WTC11 (cell line): ENCODE measurements at regions not wholly inside any gene's neighbourhood (a gene's known extent, or its start where the extent isn't known, plus 50 kb on each side); places are given as distances from the start of the nearest gene placed in this dataset.

ENCODE experiments used
- ATAC-seq: fragments of 200-7000 bp; cut with Tn5 transposase; 2 replicates; pipeline ENCODE4 v1.10.0; 2021; ENCODE audit warnings: mild to moderate bottlenecking, moderate library complexity
- CTCF ChIA-PET: fragments of 300-600 bp; sonication (Branson Sonifier 250); formaldehyde crosslinking; loops from one replicate; lab custom pipeline; 2021; ENCODE audit warnings: antibody characterized with exemption; lab: Charles Lee
- POLR2A ChIA-PET: fragments of 350-600 bp; sonication (Branson Sonifier 250); formaldehyde crosslinking; loops from one replicate; lab custom pipeline; 2021; ENCODE audit warnings: antibody characterized with exemption; lab: Charles Lee
- DNase-seq: peaks from one replicate; pipeline ENCODE4 v3.0.0; 2021; ENCODE audit warnings: low spot score
- H3K27ac Mint-ChIP-seq: 2 replicates; pipeline ENCODE4 v1.8.0; 2021; ENCODE audit warnings: mixed read lengths
- H3K27me3 Mint-ChIP-seq: 2 replicates; pipeline ENCODE4 v1.8.0; 2021; ENCODE audit warnings: low read depth, mild to moderate bottlenecking, moderate library complexity, mixed read lengths
- H3K36me3 Mint-ChIP-seq: 2 replicates; pipeline ENCODE4 v1.8.0; 2021; ENCODE audit warnings: mixed read lengths
- H3K4me1 Mint-ChIP-seq: 2 replicates; pipeline ENCODE4 v1.8.0; 2022; ENCODE audit warnings: mixed read lengths
- H3K4me3 Mint-ChIP-seq: 2 replicates; pipeline ENCODE4 v1.8.0; 2021; ENCODE audit warnings: mild to moderate bottlenecking, moderate library complexity, mixed read lengths
- H3K9me3 Mint-ChIP-seq: 2 replicates; pipeline ENCODE4 v1.8.0; 2021; ENCODE audit warnings: mixed read lengths
- ATF1 ChIP-seq: sonication (generic); formaldehyde crosslinking; IDR thresholded peaks from 2 replicates; pipeline ENCODE4 v1.8.1; 2023; ENCODE audit warnings: mild to moderate bottlenecking, moderate library complexity, missing genetic modification reagents
- ATF2 ChIP-seq: sonication (generic); formaldehyde crosslinking; IDR thresholded peaks from 2 replicates; pipeline ENCODE4 v1.8.1; 2022; ENCODE audit warnings: low read depth, missing genetic modification reagents, borderline replicate concordance
- ATF3 ChIP-seq: sonication (generic); formaldehyde crosslinking; conservative IDR thresholded peaks from 2 replicates; pipeline ENCODE4 v1.8.1; 2022; ENCODE audit warnings: mild to moderate bottlenecking, missing genetic modification reagents
- CBFB ChIP-seq: sonication (generic); formaldehyde crosslinking; IDR thresholded peaks from 2 replicates; pipeline ENCODE4 v1.8.1; 2022; ENCODE audit warnings: mild to moderate bottlenecking, low read depth, missing genetic modification reagents
- CREM ChIP-seq: sonication (generic); formaldehyde crosslinking; IDR thresholded peaks from 2 replicates; pipeline ENCODE4 v1.8.1; 2022; ENCODE audit warnings: mild to moderate bottlenecking, missing genetic modification reagents, moderate library complexity
- E2F5 ChIP-seq: sonication (generic); formaldehyde crosslinking; IDR thresholded peaks from 2 replicates; pipeline ENCODE4 v1.8.1; 2022; ENCODE audit warnings: mild to moderate bottlenecking, moderate library complexity, missing genetic modification reagents
- ELF4 ChIP-seq: sonication (generic); formaldehyde crosslinking; IDR thresholded peaks from 2 replicates; pipeline ENCODE4 v1.8.1; 2022; ENCODE audit warnings: low read depth, mild to moderate bottlenecking, moderate library complexity, missing genetic modification reagents
- FOXJ3 ChIP-seq: sonication (generic); formaldehyde crosslinking; IDR thresholded peaks from 2 replicates; pipeline ENCODE4 v1.9.0; 2021; ENCODE audit warnings: missing genetic modification reagents, mild to moderate bottlenecking, borderline replicate concordance
- FOXP4 ChIP-seq: sonication (generic); formaldehyde crosslinking; IDR thresholded peaks from 2 replicates; pipeline ENCODE4 v1.8.0; 2022; ENCODE audit warnings: mild to moderate bottlenecking, missing genetic modification reagents
- GRHL2 ChIP-seq: fragments of 250-450 bp; sonication (Bioruptor Pico); IDR thresholded peaks from 2 replicates; pipeline ENCODE4 v1.8.0; 2022; ENCODE audit warnings: mild to moderate bottlenecking, moderate library complexity; ENCODE audit not compliant: insufficient replicate concordance, severe bottlenecking
- GTF2I ChIP-seq: fragments of 250-450 bp; sonication (Bioruptor Pico); conservative IDR thresholded peaks from 2 replicates; pipeline ENCODE4 v1.4.0; 2021; ENCODE audit warnings: mild to moderate bottlenecking
- IRF1 ChIP-seq: sonication (generic); formaldehyde crosslinking; IDR thresholded peaks from 2 replicates; pipeline ENCODE4 v1.8.0; 2023; ENCODE audit warnings: missing genetic modification reagents
- IRF2 ChIP-seq: sonication (generic); formaldehyde crosslinking; IDR thresholded peaks from 2 replicates; pipeline ENCODE4 v1.8.0; 2022; ENCODE audit warnings: low read depth, missing genetic modification reagents, borderline replicate concordance
- MAX ChIP-seq: sonication (generic); formaldehyde crosslinking; IDR thresholded peaks from 2 replicates; pipeline ENCODE4 v1.8.0; 2022; ENCODE audit warnings: mild to moderate bottlenecking, missing genetic modification reagents
- NR1H2 ChIP-seq: sonication (generic); formaldehyde crosslinking; IDR thresholded peaks from 2 replicates; pipeline ENCODE4 v1.9.0; 2021; ENCODE audit warnings: mild to moderate bottlenecking, moderate library complexity, missing genetic modification reagents
- NR2C2 ChIP-seq: sonication (generic); formaldehyde crosslinking; IDR thresholded peaks from 2 replicates; pipeline ENCODE4 v1.8.0; 2022; ENCODE audit warnings: mild to moderate bottlenecking, missing genetic modification reagents
- OVOL2 ChIP-seq: fragments of 250-450 bp; sonication (Bioruptor Pico); IDR thresholded peaks from 2 replicates; pipeline ENCODE4 v1.9.0; 2021; ENCODE audit warnings: mild to moderate bottlenecking, borderline replicate concordance
- TEAD4 ChIP-seq: sonication (generic); formaldehyde crosslinking; IDR thresholded peaks from 2 replicates; pipeline ENCODE4 v1.8.0; 2022; ENCODE audit warnings: mild to moderate bottlenecking, missing genetic modification reagents
- USF2 ChIP-seq: sonication (generic); formaldehyde crosslinking; IDR thresholded peaks from 2 replicates; pipeline ENCODE4 v1.8.1; 2023; ENCODE audit warnings: mild to moderate bottlenecking, missing genetic modification reagents, moderate library complexity
- ZBTB21 ChIP-seq: sonication (generic); formaldehyde crosslinking; IDR thresholded peaks from 2 replicates; pipeline ENCODE4 v1.8.1; 2023; ENCODE audit warnings: mild to moderate bottlenecking, missing genetic modification reagents, borderline replicate concordance
- ZMAT4 ChIP-seq: fragments of 250-450 bp; sonication (Bioruptor Pico); IDR thresholded peaks from 2 replicates; pipeline ENCODE4 v1.9.0; 2021; ENCODE audit warnings: mild to moderate bottlenecking
- ZNF138 ChIP-seq: sonication (generic); formaldehyde crosslinking; conservative IDR thresholded peaks from 2 replicates; pipeline ENCODE4 v1.8.1; 2022; ENCODE audit warnings: mild to moderate bottlenecking, moderate library complexity, missing genetic modification reagents
- ZNF263 ChIP-seq: sonication (generic); formaldehyde crosslinking; IDR thresholded peaks from 2 replicates; pipeline ENCODE4 v1.8.1; 2022; ENCODE audit warnings: low read depth, mild to moderate bottlenecking, moderate library complexity, missing genetic modification reagents
- ZNF396 ChIP-seq: fragments of 250-450 bp; sonication (Bioruptor Pico); IDR thresholded peaks from 2 replicates; pipeline ENCODE4 v1.8.0; 2021; ENCODE audit warnings: mild to moderate bottlenecking, moderate library complexity, borderline replicate concordance

GRCh38 chr3:104137116-104137515 lies 1229.6 kb upstream of the ALCAM start:
- Mint-ChIP-seq H3K27me3 (no peaks in the 10 kb centered on the region), H3K36me3 (peaks cover 3% of the 10 kb centered on the region; the same call in 1 of the 2 replicates), H3K9me3 (peaks cover 4% of the 10 kb centered on the region; the same call in 1 of the 2 replicates), H3K4me3 (no peak overlapping the region), H3K27ac (no peak overlapping the region), H3K4me1 (peaks cover 17% of the 10 kb centered on the region)
- ChIA-PET POLR2A (no interaction called here), CTCF (no interaction called here)
- ATAC-seq (no peak), DNase-seq (no peak)
- TF ChIP-seq IRF1 (CRISPR knock-in tag) (no peak), CBFB (no peak), ZMAT4 (CRISPR knock-in tag) (no peak), ZBTB21 (CRISPR knock-in tag) (no peak), CREM (CRISPR knock-in tag) (no peak), IRF2 (CRISPR knock-in tag) (no peak), ATF1 (CRISPR knock-in tag) (no peak), GRHL2 (no peak), ZNF138 (CRISPR knock-in tag) (no peak), NR2C2 (CRISPR knock-in tag) (no peak), TEAD4 (no peak), ATF2 (CRISPR knock-in tag) (no peak), OVOL2 (no peak)

GRCh38 chr3:104145164-104145563 lies 1221.5 kb upstream of the ALCAM start:
- Mint-ChIP-seq H3K9me3 (no peaks in the 10 kb centered on the region), H3K4me3 (no peak overlapping the region), H3K4me1 (peaks cover 3% of the 10 kb centered on the region; the same call in 1 of the 2 replicates), H3K27me3 (no peaks in the 10 kb centered on the region), H3K36me3 (no peaks in the 10 kb centered on the region), H3K27ac (0 out of 2 replicates have a peak overlapping the region, but pooled peaks have one; percentile 32)
- ChIA-PET CTCF (no interaction called here), POLR2A (no interaction called here)
- DNase-seq: no peak
- TF ChIP-seq NR1H2 (CRISPR knock-in tag): no peak
- TF ChIP-seq GTF2I (CRISPR knock-in tag): no peak
- no peak for TF ChIP-seq USF2 (CRISPR knock-in tag)
- no peak for TF ChIP-seq ZNF263
- no peak for TF ChIP-seq ATF3
- no peak for TF ChIP-seq E2F5 (CRISPR knock-in tag)
- TF ChIP-seq ZNF396 (CRISPR knock-in tag): no peak
- TF ChIP-seq FOXJ3 (CRISPR knock-in tag): no peak
- TF ChIP-seq FOXP4: no peak
- no peak for TF ChIP-seq MAX
- TF ChIP-seq ELF4: no peak
- no peak for ATAC-seq
